ENCODE measurements at regions not wholly inside any gene's neighbourhood (a gene's known extent, or its start where the extent isn't known, plus 50 kb on each side); places are given as distances from the start of the nearest gene placed in this dataset.

- TF ChIP-seq POLR2A (IDR thresholded peaks at IDR 0.05; ENCODE audit: low read length) = no peak
- TF ChIP-seq GATA1 (IDR thresholded peaks at IDR 0.05; ENCODE audit: low read depth, low read length) = no peak
Observed at GRCh38 chr2:6482256-6482655, 383.5 kb downstream of the CMPK2 start.
